ENCODE measurements at regions not wholly inside any gene's neighbourhood (a gene's known extent, or its start where the extent isn't known, plus 50 kb on each side); places are given as distances from the start of the nearest gene placed in this dataset.

- TF ChIP-seq CTCF (IDR thresholded peaks at IDR 0.05): no peak
- no peak for TF ChIP-seq ZFX (IDR thresholded peaks at IDR 0.05; ENCODE audit: borderline replicate concordance)
Measured at GRCh38 chr3:107249132-107249531, 128.1 kb upstream of the CCDC54 start.

Measured in 22Rv1 (cell line).